Chondrocyte (in vitro differentiated cells): ENCODE measurements at regions not wholly inside any gene's neighbourhood (a gene's known extent, or its start where the extent isn't known, plus 50 kb on each side); places are given as distances from the start of the nearest gene placed in this dataset.

Experiments used
- DNase-seq: peaks from one replicate; pipeline ENCODE4 v3.0.0; 2021; ENCODE audit warnings: mixed read lengths, low spot score
- H3K27ac Mint-ChIP-seq: one replicate; pipeline ENCODE4 v1.8.0; 2021; ENCODE audit warnings: mild to moderate bottlenecking, moderate library complexity, mixed read lengths; ENCODE audit not compliant: unreplicated experiment
- H3K27me3 Mint-ChIP-seq: 2 replicates; pipeline ENCODE4 v1.8.0; 2021; ENCODE audit warnings: low read depth, mixed read lengths
- H3K36me3 Mint-ChIP-seq: 2 replicates; pipeline ENCODE4 v1.8.0; 2021; ENCODE audit warnings: low read depth, mixed read lengths
- H3K4me1 Mint-ChIP-seq: 2 replicates; pipeline ENCODE4 v1.8.0; 2021; ENCODE audit warnings: low read depth, mild to moderate bottlenecking, mixed read lengths
- H3K4me3 Mint-ChIP-seq: one replicate; pipeline ENCODE4 v1.8.0; 2021; ENCODE audit warnings: mild to moderate bottlenecking, moderate library complexity, mixed read lengths; ENCODE audit not compliant: unreplicated experiment
- H3K9me3 Mint-ChIP-seq: 2 replicates; pipeline ENCODE4 v1.8.0; 2021; ENCODE audit warnings: low read depth, mixed read lengths
- TF ChIP-seq, protein P1 (sequence below): fragments of 200-600 bp; sonication (generic); IDR thresholded peaks from 2 replicates; pipeline ENCODE4 v1.5.0; 2021; ENCODE audit warnings: antibody characterized with exemption, mild to moderate bottlenecking, moderate library complexity

DNA sequence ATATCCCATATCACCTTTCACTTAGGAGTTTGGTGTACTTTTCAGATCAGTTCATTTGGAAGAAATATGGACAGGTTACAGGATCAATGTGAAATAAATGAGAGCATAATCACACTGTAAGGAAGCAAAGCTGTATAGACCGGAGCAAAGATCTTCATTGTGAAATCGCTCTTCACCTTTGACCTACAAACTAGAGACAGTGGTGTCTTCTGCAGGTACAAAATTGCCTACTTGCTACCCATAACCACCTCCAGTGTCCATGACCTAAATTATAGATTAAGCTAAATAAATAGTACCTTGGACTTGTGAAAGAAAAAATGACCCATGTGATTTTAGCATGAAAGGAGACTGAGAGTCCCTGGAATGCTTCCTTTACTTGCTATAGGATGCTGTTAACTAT lies 379.5 kb upstream of the SUCLG2 start:
- no peak overlapping the region for H3K4me3 Mint-ChIP-seq
- no peaks in the 10 kb centered on the region for H3K36me3 Mint-ChIP-seq
- no peaks in the 10 kb centered on the region for H3K9me3 Mint-ChIP-seq
- TF ChIP-seq, protein P1, sequence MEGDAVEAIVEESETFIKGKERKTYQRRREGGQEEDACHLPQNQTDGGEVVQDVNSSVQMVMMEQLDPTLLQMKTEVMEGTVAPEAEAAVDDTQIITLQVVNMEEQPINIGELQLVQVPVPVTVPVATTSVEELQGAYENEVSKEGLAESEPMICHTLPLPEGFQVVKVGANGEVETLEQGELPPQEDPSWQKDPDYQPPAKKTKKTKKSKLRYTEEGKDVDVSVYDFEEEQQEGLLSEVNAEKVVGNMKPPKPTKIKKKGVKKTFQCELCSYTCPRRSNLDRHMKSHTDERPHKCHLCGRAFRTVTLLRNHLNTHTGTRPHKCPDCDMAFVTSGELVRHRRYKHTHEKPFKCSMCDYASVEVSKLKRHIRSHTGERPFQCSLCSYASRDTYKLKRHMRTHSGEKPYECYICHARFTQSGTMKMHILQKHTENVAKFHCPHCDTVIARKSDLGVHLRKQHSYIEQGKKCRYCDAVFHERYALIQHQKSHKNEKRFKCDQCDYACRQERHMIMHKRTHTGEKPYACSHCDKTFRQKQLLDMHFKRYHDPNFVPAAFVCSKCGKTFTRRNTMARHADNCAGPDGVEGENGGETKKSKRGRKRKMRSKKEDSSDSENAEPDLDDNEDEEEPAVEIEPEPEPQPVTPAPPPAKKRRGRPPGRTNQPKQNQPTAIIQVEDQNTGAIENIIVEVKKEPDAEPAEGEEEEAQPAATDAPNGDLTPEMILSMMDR = no peak
- peaks cover 11% of the 10 kb centered on the region for H3K27me3 Mint-ChIP-seq
- no peak overlapping the region for H3K27ac Mint-ChIP-seq
- DNase-seq = no peak
- H3K4me1 Mint-ChIP-seq = no peaks in the 10 kb centered on the region

DNA sequence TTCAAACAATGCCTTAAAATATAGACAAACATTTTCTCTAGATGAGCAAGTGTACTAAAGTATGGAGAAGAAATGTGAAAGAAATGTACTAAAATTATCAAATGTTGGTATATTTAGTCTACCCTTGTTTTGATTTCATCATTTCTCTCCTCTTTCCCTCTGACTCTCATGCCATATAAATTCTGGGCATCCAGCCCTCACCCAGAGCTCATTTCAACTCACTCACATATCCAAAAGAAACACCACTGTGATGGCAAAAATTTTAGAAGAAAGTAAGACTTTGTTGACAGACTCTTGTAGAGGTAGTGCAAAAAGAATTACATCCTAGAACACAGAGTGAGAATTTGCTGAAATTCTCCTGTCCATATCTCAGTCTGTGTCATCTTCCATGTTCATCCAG lies 377.8 kb upstream of the SUCLG2 start:
- peaks cover 8% of the 10 kb centered on the region for H3K27me3 Mint-ChIP-seq
- H3K4me3 Mint-ChIP-seq = no peak overlapping the region
- no peaks in the 10 kb centered on the region for H3K4me1 Mint-ChIP-seq
- no peak for DNase-seq
- H3K36me3 Mint-ChIP-seq = no peaks in the 10 kb centered on the region
- TF ChIP-seq, protein P1 = no peak
- no peak overlapping the region for H3K27ac Mint-ChIP-seq
- H3K9me3 Mint-ChIP-seq = no peaks in the 10 kb centered on the region

DNA sequence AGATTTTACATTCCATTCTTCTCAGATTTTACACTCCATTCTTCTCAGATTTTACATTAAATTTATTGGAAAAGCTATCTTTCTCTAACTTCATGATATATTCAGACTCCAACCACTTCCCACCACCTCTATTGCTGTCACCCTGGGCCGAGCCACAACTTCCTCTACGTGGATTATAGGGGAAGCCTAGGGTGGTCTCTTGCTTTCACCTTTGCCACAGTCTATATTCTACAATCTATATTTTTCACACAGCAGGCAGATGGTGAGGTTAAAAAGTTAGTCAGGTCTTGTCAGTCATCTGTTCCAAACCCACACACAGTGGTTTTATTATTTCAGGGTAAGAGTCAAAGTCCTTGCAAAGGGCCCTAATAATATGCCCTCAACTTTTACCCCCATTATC lies 370.8 kb upstream of the SUCLG2 start:
- H3K27ac Mint-ChIP-seq = no peak overlapping the region
- no peaks in the 10 kb centered on the region for H3K9me3 Mint-ChIP-seq
- H3K36me3 Mint-ChIP-seq = no peaks in the 10 kb centered on the region
- DNase-seq = no peak
- TF ChIP-seq, protein P1 = no peak
- peaks cover 7% of the 10 kb centered on the region for H3K27me3 Mint-ChIP-seq
- H3K4me1 Mint-ChIP-seq = no peaks in the 10 kb centered on the region
- no peak overlapping the region for H3K4me3 Mint-ChIP-seq

DNA sequence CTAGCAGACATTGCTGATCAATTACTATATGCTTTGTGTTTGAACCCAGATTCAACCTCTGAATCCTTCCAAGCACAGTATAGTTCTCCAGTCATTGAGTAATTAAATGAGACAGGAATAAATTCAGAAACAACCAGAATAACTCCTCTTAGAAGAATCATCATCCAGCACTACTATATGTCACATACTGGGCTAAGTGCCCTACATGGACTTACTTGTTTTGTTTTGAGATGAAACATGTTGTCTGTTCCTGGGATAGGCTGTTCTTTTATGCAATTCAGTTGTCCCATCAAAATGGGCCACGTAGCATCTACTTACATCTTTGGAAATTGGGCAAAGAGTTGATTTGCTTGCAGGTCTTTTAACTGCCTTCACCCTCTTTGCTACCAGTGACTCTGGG lies 365.5 kb upstream of the SUCLG2 start:
- no peak for DNase-seq
- TF ChIP-seq, protein P1 = no peak
- H3K27me3 Mint-ChIP-seq = peaks cover 4% of the 10 kb centered on the region
- H3K4me3 Mint-ChIP-seq = no peak overlapping the region
- H3K27ac Mint-ChIP-seq = no peak overlapping the region
- no peaks in the 10 kb centered on the region for H3K4me1 Mint-ChIP-seq
- no peaks in the 10 kb centered on the region for H3K9me3 Mint-ChIP-seq
- H3K36me3 Mint-ChIP-seq = no peaks in the 10 kb centered on the region

DNA sequence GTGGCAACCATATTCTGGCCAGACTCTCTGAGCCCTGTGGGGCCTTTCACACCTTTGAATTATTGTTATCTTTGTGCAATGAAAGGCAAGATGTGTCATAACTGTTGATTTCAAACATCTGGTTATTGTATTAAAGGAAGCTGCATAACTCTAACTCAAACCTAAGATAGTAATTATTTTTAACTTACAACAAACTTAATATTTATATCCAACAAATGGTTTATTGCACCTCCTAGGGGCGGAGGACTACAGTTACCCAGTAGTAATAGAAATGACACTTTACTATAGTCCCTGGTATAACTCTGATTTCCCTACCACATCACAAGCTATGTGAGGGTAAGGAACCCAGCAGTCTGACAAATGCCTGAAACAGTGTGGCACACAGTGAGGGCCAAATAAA lies 363.9 kb upstream of the SUCLG2 start:
- Mint-ChIP-seq H3K36me3 (no peaks in the 10 kb centered on the region), H3K9me3 (no peaks in the 10 kb centered on the region), H3K4me3 (no peak overlapping the region), H3K27me3 (peaks cover 4% of the 10 kb centered on the region), H3K27ac (no peak overlapping the region), H3K4me1 (no peaks in the 10 kb centered on the region)
- DNase-seq = no peak
- TF ChIP-seq, protein P1 = peak; percentile 39
